Activated naive CD4-positive, alpha-beta T cell treated with anti-CD3 and anti-CD28 coated beads for 36 hours (primary cell): ENCODE measurements at regions not wholly inside any gene's neighbourhood (a gene's known extent, or its start where the extent isn't known, plus 50 kb on each side); places are given as distances from the start of the nearest gene placed in this dataset.
"Not testable (repeated sequence)": the region's sequence is repeated elsewhere in the genome, so short reads cannot be mapped to it uniquely, and the experiment has no call there.

Experiments
- CTCF ChIA-PET: fragments of 350-600 bp; sonication (Branson Sonifier 250); formaldehyde crosslinking; loops from one replicate; lab custom pipeline; 2021; ENCODE audit warnings: antibody characterized with exemption; lab: Charles Lee
- DNase-seq: peaks from one replicate; pipeline ENCODE4 v3.0.0-alpha.2; 2020
- H3K27ac Mint-ChIP-seq: one replicate; pipeline ENCODE4 v1.8.0; 2021; ENCODE audit warnings: mild to moderate bottlenecking, mixed read lengths
- H3K27me3 Mint-ChIP-seq: one replicate; pipeline ENCODE4 v1.8.0; 2021; ENCODE audit warnings: low read depth, mixed read lengths
- H3K36me3 Mint-ChIP-seq: one replicate; pipeline ENCODE4 v1.8.0; 2021; ENCODE audit warnings: low read depth, mixed read lengths
- H3K4me1 Mint-ChIP-seq: one replicate; pipeline ENCODE4 v1.8.0; 2021; ENCODE audit warnings: low read depth, mixed read lengths
- H3K4me3 Mint-ChIP-seq: one replicate; pipeline ENCODE4 v1.8.0; 2021; ENCODE audit warnings: mild to moderate bottlenecking, moderate library complexity, mixed read lengths
- H3K9me3 Mint-ChIP-seq: one replicate; pipeline ENCODE4 v1.8.0; 2021; ENCODE audit warnings: mixed read lengths
- intact Hi-C: fragments of 100-400 bp; cut with micrococcal nuclease; formaldehyde crosslinking; loops from one replicate; pipeline ENCODE4 v1.15.1; 2023

- Mint-ChIP-seq H3K4me1 (peaks cover 32% of the 10 kb centered on the region), H3K27ac (peak overlapping the region; percentile 100), H3K4me3 (peak overlapping the region; percentile 83), H3K27me3 (peaks cover 3% of the 10 kb centered on the region), H3K9me3 (no peaks in the 10 kb centered on the region), H3K36me3 (peaks cover 12% of the 10 kb centered on the region)
- intact Hi-C loops = loop anchor here (1.0 to 2.0 kb wide), 6 partner anchors 9 to 75 kb away; a partner anchor contains a TSS
- CTCF ChIA-PET = interaction anchor here (0.8 to 1.0 kb wide), 2 partner anchors 37 to 45 kb away, joined by 3 read pairs; a partner anchor contains a TSS
- peak; percentile 68 for DNase-seq
Observed at GRCh38 chr6:26232940-26233648, 131.9 kb upstream of the BTN3A2 start.

GRCh38 chr6:26233649-26234420, 131.2 kb upstream of the BTN3A2 start:
- CTCF ChIA-PET = interaction anchor here (0.8 to 1.0 kb wide), 2 partner anchors 38 to 46 kb away, joined by 3 read pairs; a partner anchor contains a TSS
- intact Hi-C loops = loop anchor here (1.0 to 2.0 kb wide), 10 partner anchors 10 to 898 kb away; a partner anchor contains a TSS
- H3K27me3 Mint-ChIP-seq = peaks cover 3% of the 10 kb centered on the region
- no peaks in the 10 kb centered on the region for H3K9me3 Mint-ChIP-seq
- DNase-seq = peak; percentile 82
- H3K27ac Mint-ChIP-seq = peak overlapping the region; percentile 100
- peaks cover 32% of the 10 kb centered on the region for H3K4me1 Mint-ChIP-seq
- peaks cover 12% of the 10 kb centered on the region for H3K36me3 Mint-ChIP-seq
- H3K4me3 Mint-ChIP-seq = peak overlapping the region; percentile 83

GRCh38 chr6:26234421-26235301, 130.3 kb upstream of the BTN3A2 start:
- no peaks in the 10 kb centered on the region for H3K9me3 Mint-ChIP-seq
- peak overlapping the region; percentile 100 for H3K27ac Mint-ChIP-seq
- CTCF ChIA-PET = interaction anchor here (0.8 kb wide), 1 partner anchor 16 kb away, joined by 4 read pairs; a partner anchor contains a TSS
- peak overlapping the region; percentile 83 for H3K4me3 Mint-ChIP-seq
- H3K36me3 Mint-ChIP-seq = peaks cover 12% of the 10 kb centered on the region
- peak; percentile 90 for DNase-seq
- peaks cover 28% of the 10 kb centered on the region for H3K4me1 Mint-ChIP-seq
- intact Hi-C loops = loop anchor here (1.0 kb wide), 6 partner anchors 16 to 898 kb away; a partner anchor contains a TSS
- peaks cover 3% of the 10 kb centered on the region for H3K27me3 Mint-ChIP-seq

- Mint-ChIP-seq H3K36me3 (peaks cover 13% of the 10 kb centered on the region), H3K27ac (peak overlapping the region; percentile 100), H3K4me1 (peaks cover 29% of the 10 kb centered on the region), H3K4me3 (peak overlapping the region; percentile 83), H3K9me3 (no peaks in the 10 kb centered on the region), H3K27me3 (peaks cover 3% of the 10 kb centered on the region)
- CTCF ChIA-PET = no interaction called here
- DNase-seq = no peak
- intact Hi-C loops = loop anchor here (1.0 kb wide), 2 partner anchors 50 to 112 kb away; a partner anchor contains a TSS
Observed at GRCh38 chr6:26235302-26235670, 129.7 kb upstream of the BTN3A2 start.

DNA sequence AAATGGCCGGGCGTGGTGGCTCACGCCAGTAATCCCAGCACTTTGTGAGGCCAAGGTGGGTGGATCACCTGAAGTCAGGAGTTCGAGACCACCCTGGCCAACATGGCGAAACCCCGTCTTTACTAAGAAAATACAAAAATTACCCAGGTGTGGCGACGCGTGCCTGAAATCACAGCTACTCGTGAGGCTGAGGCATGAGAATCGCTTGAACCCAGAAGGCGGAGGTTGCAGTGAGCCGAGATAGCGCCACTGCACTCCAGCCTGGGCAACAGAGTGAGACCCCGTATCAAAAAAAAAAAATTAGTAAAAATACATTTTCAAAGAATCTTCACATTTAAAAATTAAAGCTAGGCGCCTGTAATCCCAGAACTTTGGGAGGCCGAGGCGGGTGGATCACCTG, 125.6 kb upstream of the BTN3A2 start:
- H3K27me3 Mint-ChIP-seq, DNase-seq, intact Hi-C loops, H3K9me3 Mint-ChIP-seq, H3K4me3 Mint-ChIP-seq, H3K27ac Mint-ChIP-seq: not testable (repeated sequence)
- Mint-ChIP-seq H3K4me1 (peaks cover 25% of the 10 kb centered on the region), H3K36me3 (peaks cover 11% of the 10 kb centered on the region)
- CTCF ChIA-PET = interaction anchor here (0.6 to 0.7 kb wide), 2 partner anchors 10 to 17 kb away, joined by 3 read pairs; no protein-coding TSS in a partner anchor

DNA sequence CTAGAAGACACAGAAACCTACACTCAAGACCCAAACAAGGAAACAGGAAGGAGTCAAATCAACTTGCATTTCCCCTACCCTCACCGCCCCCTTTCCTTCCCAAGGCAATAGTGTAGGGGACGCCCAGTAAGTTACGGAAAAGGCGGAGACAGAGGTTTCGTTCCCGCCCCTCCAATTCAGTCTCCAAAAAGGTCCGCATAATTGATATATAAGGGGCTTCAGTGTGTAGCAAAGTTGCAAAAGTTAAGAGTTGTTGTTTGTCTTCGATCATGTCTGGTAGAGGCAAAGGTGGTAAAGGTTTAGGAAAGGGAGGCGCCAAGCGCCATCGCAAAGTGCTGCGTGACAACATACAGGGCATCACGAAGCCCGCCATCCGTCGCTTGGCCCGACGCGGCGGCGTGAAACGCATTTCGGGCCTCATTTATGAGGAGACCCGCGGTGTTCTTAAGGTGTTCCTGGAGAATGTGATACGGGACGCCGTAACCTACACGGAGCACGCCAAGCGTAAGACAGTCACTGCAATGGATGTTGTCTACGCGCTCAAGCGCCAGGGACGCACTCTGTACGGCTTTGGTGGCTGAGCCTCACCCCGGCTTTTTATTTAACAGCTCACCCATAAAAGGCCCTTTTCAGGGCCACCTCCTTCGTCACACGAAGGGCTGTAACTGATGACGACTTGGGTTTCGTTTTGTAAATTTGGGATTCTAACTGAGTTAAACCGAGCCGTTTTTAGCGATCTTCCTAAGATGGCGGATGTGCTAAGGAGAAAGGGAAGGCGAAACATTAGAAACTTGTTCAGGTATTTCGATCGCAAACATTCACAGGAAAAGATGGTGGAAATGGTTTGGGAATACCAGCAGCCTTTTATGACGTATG, 124.6 kb upstream of the BTN3A2 start:
- intact Hi-C loops = loop anchor here (1.0 to 2.0 kb wide), 3 partner anchors 10 to 44 kb away; a partner anchor contains a TSS
- peak overlapping the region; percentile 77 for H3K4me3 Mint-ChIP-seq

DNA sequence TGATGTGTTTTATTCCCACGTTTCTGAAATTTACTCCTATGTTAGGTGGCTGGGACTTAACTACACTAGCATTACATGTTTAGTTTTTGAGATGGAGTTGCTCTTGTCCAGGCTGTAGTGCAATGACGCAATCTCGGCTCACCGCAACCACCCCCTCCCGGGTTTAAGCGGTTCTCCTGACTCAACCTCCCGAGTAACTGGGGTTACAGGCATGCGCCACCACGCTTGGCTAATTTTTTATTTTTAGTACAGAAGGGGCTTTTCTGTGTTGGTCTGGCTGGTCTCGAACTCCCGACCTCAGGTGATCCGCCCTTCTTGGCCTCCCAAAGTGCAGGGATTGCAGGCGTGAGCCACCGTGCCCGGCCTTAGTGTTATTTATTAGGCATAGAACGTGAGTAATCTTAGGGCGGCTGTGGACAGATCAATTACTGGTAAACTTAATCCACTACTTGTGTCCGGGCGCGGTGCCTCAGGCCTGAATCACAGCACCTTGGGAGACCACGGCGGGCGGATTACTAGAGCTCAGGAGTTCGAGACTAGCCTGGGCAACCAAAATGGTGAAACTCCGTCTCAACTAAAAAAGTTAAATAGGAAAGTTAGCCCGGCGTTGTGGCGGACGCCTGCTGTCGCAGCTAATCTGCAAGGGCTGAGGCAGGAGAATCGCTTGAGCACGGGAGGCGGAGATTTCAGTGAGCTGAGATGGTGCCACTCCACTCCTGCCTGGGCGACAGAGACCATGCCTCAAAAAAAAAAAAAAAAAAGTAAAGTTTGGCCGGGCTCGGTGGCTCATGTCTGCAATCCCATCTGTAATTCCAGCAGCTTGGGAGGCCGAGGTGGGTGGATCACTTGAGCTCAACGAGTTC, 123.7 kb upstream of the BTN3A2 start:
- intact Hi-C loops = loop anchor here (2.0 kb wide), 1 partner anchor 44 kb away; a partner anchor contains a TSS
- no peaks in the 10 kb centered on the region for H3K27me3 Mint-ChIP-seq
- DNase-seq = peak; percentile 84
- H3K4me1 Mint-ChIP-seq = peaks cover 18% of the 10 kb centered on the region
- H3K36me3 Mint-ChIP-seq = peaks cover 6% of the 10 kb centered on the region
- H3K9me3 Mint-ChIP-seq = no peaks in the 10 kb centered on the region
- CTCF ChIA-PET = interaction anchor here (1.7 kb wide), 1 partner anchor 9 kb away, joined by 7 read pairs; a partner anchor contains a TSS
- H3K27ac Mint-ChIP-seq = peak overlapping the region; percentile 93
- peak overlapping the region; percentile 77 for H3K4me3 Mint-ChIP-seq

More for the DNA sequence above, 124.6 kb upstream of the BTN3A2 start:
- DNase-seq = peak; percentile 89
- CTCF ChIA-PET = interaction anchor here (0.6 to 1.7 kb wide), 3 partner anchors 10 to 18 kb away, joined by 3 to 7 read pairs (median 3); a partner anchor contains a TSS
- peaks cover 21% of the 10 kb centered on the region for H3K4me1 Mint-ChIP-seq
- peak overlapping the region; percentile 93 for H3K27ac Mint-ChIP-seq
- no peaks in the 10 kb centered on the region for H3K9me3 Mint-ChIP-seq
- H3K27me3 Mint-ChIP-seq = no peaks in the 10 kb centered on the region
- peaks cover 6% of the 10 kb centered on the region for H3K36me3 Mint-ChIP-seq

- H3K4me3 Mint-ChIP-seq = no peak overlapping the region
- no peak for DNase-seq
- intact Hi-C loops = no loop called here
- CTCF ChIA-PET = interaction anchor here (0.8 kb wide), 1 partner anchor 17 kb away, joined by 3 read pairs; no protein-coding TSS in a partner anchor
- peaks cover 6% of the 10 kb centered on the region for H3K36me3 Mint-ChIP-seq
- H3K27me3 Mint-ChIP-seq = no peaks in the 10 kb centered on the region
- H3K27ac Mint-ChIP-seq = no peak overlapping the region
- peaks cover 19% of the 10 kb centered on the region for H3K4me1 Mint-ChIP-seq
- H3K9me3 Mint-ChIP-seq = no peaks in the 10 kb centered on the region
Observed at GRCh38 chr6:26243132-26243531, 121.9 kb upstream of the BTN3A2 start.

- Mint-ChIP-seq H3K4me1 (peaks cover 23% of the 10 kb centered on the region), H3K36me3 (peaks cover 6% of the 10 kb centered on the region), H3K9me3 (no peaks in the 10 kb centered on the region), H3K27me3 (no peaks in the 10 kb centered on the region), H3K27ac (no peak overlapping the region), H3K4me3 (no peak overlapping the region)
- DNase-seq = no peak
- intact Hi-C loops = no loop called here
- CTCF ChIA-PET = no interaction called here
Observed at GRCh38 chr6:26243752-26244151, 121.2 kb upstream of the BTN3A2 start.

DNA sequence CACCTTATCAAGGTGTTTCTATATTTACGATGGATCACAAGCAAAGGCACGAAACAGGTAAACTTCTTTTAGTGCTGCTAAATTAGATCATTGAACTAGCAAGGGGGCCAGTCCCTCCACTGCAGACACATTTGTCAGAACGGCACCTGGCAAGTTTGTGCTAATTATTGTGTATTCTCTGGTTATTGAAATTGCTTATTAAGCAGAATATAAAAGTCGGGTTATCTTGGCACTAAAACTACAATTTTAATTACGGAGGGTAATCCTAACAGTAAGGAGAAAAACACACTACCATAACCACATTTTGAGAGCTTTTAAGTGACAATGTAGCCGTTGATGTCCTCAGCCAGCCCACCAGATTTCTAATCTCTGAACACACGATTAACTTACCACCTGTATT, 118.9 kb upstream of the BTN3A2 start:
- Mint-ChIP-seq H3K4me3 (no peak overlapping the region), H3K9me3 (no peaks in the 10 kb centered on the region), H3K27me3 (no peaks in the 10 kb centered on the region), H3K36me3 (peaks cover 3% of the 10 kb centered on the region), H3K4me1 (peaks cover 20% of the 10 kb centered on the region), H3K27ac (no peak overlapping the region)
- intact Hi-C loops = no loop called here
- no peak for DNase-seq
- CTCF ChIA-PET = no interaction called here
